ENCODE measurements at regions not wholly inside any gene's neighbourhood (a gene's known extent, or its start where the extent isn't known, plus 50 kb on each side); places are given as distances from the start of the nearest gene placed in this dataset.
"Not testable (repeated sequence)": the region's sequence is repeated elsewhere in the genome, so short reads cannot be mapped to it uniquely, and the experiment has no call there.

DNA sequence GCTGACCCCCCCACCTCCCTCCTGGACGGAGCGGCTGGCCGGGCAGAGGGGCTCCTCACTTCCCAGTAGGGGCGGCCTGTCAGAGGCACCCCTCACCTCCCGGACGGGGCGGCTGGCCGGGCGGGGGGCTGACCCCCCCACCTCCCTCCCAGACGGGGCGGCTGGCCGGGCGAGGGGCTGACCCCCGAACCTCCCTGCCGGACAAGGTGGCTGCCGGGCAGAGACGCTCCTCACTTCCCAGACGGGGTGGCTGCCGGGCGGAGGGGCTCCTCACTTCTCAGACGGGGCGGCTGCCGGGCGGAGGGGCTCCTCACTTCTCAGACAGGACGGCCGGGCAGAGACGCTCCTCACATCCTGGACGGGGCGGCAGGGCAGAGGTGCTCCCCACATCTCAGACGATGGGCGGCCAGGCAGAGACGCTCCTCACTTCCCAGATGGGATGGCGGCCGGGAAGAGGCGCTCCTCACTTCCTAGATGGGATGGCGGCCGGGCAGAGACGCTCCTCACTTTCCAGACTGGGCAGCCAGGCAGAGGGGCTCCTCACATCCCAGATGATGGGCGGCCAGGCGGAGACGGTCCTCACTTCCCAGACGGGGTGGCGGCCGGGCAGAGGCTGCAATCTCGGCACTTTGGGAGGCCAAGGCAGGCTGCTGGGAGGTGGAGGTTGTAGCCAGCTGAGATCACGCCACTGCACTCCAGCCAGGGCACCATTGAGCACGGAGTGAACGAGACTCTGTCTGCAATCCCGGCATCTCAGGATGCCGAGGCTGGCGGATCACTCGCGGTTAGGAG is 66.2 kb upstream of the PAPPA2 start:
- not testable (repeated sequence) for DNase-seq (ENCODE audit: low read depth in 2 of 3, low spot score in 2 of 3)

DNA sequence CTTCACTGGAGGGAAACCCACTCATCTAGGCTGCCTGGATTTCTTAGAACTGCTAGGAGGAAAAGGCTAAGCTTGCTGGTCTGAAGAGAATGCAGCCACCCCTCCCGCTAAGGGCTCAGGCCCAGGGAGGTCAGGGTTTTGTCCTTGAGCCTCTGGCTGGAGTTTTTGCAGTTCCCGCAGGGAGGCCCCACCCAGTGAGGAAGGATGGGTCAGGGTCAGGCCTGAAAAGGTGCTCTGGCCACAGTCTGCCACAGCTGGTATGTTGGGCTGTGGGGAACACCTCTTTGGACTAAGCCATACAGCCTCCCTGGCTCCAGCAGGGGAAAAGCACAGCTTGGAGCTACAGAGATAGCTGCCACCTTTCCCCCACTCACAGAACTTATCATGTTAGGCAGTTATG is 71.4 kb upstream of the PAPPA2 start:
- DNase-seq (ENCODE audit: low read depth in 2 of 3, low spot score in 2 of 3) = no peak

DNA sequence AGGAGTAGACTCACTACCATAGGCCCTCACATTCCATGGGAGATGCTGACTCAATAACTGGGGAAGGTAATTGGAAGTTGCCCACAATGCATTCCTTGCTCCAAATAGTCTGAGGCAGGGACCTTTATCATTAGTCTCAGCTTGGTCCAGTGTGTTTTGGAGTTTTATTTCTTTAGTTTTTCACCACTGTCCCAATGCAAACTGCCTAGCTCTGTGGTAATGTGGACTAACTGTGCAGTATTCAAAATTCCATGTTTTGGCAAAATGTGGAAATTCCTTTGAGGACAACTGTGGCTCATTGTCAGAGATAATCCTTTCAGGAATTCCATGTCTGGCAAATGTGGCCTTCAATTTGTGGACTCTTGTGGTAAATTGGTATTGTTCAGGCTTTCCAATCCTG is 78.1 kb upstream of the PAPPA2 start:
- no peak for DNase-seq (ENCODE audit: low read depth in 2 of 3, low spot score in 2 of 3)

DNA sequence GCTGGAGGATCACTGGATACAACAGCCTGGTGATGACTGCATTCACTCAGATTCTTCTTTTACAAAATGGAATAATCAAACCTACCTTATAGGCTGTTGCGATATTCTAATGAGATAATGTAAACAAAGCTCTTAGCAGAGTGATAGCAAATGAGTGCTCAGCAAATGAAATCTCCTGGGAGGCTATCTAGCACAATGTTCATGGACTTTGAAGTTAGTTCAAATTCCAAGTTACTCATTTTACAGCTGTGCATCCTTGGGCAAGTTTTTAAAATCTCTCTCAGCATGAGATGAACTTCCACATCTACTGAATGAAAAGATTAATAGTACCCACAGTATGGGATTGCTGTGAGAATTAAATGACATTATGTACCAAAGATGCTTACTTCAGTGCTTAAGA is 80.8 kb upstream of the PAPPA2 start:
- DNase-seq (ENCODE audit: low read depth in 2 of 3, low spot score in 2 of 3) = no peak

DNA sequence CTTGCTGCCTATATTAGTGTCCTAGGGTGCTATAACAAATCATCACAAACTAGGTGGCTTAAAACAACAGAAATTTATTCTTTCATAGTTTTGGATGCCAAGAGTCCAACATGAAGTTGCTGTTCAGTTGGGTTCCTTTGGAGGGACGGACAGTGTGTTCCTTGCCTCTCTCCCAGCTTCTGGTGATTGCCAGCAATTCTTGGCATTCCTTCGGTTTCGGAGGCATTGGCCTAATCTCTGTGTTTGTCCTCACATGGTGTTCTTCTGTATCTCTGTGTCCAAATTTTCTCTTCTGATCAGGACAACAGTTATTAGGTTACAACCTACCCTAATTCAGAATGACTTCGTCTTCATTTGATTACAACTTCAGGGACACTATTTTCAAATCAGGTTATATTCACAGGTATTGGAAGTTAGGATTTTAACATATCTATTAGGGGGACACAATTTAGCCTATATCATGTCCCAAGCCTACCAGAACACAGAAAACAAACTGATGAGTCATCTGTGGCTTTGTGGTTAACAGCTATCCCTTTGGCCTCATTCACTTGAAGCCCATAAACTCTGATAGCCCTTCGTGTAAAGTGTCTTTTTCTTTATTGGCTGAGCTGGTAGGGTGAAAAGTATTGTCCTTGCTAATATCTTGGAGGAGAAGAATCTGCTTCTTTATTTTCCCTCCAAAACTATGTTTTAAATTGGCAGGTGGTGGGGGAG is 83.2 kb upstream of the PAPPA2 start:
- DNase-seq (ENCODE audit: low read depth in 2 of 3, low spot score in 2 of 3) = no peak

DNA sequence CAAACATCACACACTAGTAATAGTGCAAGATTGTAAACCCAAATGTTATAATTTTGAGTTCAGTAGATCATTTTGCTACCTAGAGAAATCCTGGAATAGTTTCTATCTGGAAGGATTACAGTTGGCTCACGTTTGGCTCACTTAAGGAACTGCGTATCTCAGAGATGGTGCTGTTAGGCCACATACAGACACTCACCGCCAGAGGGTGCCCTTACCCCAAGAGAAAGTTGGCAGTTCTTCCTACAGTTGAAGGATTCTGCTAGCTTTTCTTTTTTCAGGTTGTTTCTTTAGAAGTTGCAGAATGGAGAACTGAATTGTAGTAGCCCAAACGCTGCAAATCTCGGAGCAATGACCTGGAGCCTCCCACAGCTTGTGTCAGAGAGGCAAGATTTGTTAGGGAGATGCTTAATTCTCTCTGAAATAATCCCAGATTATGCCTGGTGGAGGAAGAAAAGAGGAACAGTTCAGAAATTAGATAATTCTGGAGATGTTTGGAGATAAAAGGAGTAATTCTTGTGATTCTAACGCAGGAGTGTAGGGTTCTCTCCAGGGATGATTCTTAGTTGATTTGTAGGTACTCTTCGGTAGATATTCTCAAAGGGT is 87.9 kb upstream of the PAPPA2 start:
- DNase-seq (ENCODE audit: low read depth in 2 of 3, low spot score in 2 of 3) = peak; percentile 2 to 39 (median 14)

DNA sequence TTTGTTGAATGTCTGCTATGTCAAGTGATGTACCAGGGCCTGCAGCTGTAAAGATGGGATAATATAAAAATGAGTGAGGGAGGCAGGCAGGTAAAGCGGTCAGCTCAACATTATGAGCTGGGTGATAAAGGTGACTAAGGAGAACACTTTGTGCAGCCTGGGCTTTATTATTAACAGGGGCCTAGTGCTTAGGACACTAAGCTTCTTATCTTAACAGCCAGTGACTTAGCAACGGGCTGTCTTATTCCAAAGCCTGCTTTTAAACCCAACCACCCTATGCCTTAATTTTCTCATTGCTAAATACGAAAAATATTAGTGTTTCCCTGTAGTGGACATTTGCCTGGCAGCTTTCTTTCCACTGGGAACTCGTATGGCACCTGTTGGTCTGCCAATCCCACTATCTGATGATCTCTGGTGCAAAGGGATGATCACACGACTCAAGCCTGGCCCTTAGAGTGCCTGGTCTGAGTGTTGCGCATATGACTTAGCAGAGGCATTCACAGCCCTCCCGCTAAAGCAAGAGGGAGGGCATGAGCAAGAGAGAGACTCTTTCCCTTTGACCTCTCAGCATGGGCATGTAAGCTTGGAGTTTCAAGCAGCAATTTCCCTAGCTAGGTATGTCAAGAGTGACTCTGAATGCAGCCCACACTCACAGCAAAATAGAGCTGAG is 98.6 kb upstream of the PAPPA2 start:
- DNase-seq (ENCODE audit: low read depth in 2 of 3, low spot score in 2 of 3) = no peak

DNA sequence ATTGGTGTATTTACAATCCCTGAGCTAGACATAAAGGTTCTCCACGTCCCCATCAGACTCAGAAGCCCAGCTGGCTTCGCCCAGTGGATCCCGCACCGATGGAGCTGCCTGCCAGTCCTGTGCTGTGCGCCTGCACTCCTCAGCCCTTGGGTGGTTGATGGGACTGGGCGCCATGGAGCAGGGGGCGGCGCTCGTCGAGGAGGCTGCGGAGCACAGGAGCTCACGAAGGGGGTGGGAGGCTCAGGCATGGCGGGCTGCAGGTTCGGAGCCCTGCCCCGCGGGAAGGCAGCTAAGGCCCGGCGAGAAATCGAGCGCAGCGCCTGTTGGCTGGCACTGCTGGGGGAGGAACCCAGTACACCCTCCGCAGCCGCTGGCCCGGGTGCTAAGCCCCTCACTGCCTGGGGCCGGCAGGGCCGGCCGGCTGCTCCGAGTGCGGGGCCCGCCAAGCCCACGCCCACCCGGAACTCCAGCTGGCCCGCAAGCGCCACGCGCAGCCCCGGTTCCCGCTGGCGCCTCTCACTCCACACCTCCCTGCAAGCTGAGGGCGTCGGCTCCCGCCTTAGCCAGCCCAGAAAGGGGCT is 113.8 kb upstream of the PAPPA2 start:
- not testable (repeated sequence) for DNase-seq (ENCODE audit: low read depth in 2 of 3, low spot score in 2 of 3)

DNA sequence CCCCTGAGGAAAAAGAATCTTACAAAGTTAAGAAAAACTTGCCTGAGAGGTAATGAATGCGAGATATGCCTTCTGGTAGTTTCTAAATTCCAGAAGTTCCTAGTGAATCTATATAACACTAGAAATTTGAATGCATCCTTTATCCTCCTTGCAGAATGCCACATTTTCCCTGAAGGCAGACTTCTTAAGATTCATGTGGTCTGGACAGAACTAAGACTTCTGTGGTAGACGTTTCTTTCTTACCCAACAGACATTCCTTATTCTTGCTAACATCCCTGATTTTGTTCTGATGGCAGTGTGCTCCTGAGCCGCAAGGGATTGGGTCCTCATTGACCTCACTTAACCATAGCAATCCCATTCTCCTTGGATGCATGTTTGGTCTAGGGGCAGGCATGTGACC is 121.3 kb upstream of the PAPPA2 start:
- DNase-seq (ENCODE audit: low read depth in 2 of 3, low spot score in 2 of 3) = no peak

DNA sequence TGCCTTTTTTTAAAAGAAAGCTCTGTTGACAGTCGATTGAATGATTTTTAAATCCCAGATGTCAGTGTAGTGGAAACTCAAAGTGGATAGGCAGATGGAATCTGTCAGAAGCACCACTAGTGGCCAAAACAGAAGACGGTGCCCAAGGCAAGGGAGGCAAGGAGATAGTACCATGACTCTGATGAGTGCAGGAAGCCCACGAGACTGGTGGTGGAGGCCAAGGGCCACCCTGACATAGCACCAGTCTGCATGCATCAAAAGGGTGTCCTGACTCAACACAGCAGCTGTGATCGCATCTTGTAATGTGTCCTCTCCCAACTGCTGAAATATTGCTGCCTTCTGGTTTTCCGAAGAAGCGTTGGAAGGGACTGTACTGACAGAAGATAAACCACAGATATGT is 124.1 kb upstream of the PAPPA2 start:
- no peak for DNase-seq (ENCODE audit: low read depth in 2 of 3, low spot score in 2 of 3)

DNA sequence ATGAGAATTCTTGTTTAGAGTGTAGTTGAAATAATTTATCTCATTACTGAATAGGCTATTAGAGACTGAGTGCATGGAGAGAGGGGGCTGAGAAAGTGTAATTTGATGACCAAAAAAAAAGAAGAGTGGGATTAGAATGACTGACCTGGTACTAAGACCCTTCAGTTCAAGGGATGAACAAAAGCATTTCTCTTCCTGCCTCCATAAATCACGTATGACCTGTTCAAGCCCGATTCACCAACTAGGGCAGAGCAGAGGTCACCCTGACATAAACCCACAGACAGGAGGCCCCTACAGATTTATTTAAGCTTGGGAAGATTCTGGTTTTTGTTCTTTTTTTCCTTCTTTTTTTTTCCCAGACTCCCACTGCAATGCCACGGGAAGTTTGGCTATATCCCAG is 123.7 kb upstream of the COP1 start:
- no peak for DNase-seq (ENCODE audit: low read depth in 2 of 3, low spot score in 2 of 3)

DNA sequence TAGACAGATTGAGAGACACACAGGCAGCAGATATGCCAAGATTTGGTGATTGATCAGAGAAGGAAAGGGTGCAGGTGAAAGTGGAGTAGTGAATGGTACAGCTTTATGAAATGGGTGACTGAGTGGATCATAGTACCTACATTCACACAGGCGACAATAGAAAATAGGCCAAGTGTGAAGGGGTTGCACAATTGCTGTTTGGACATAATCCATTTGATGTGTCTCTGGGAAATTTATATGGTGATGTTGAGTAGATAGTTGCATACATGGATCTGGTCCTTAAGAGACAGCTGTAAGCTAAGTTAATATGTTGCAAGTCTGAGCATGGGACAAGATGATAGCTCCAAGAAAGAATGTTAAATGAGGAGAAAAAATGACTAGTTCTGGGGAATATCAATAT is 118.6 kb upstream of the COP1 start:
- no peak for DNase-seq (ENCODE audit: low read depth in 2 of 3, low spot score in 2 of 3)

DNA sequence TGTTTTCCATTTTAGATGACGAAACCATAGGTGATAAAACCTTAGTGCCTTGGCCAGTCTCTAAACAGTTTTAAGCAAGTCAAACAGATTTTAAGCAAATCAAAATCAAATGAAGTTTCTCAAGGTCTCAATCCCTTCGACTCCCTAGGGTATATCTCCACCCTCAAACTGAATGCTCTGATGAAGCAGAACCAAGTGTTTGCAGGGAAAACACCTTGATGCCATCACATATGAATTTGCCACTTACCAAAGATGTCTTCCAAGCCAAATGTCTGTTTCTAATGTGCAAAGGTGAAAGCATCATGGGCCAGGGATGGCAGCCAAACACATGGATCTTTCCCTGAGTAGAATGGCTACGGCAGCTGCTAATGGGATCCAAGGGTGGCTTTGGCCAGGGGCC is 116.4 kb upstream of the COP1 start:
- DNase-seq (ENCODE audit: low read depth in 2 of 3, low spot score in 2 of 3) = no peak

DNA sequence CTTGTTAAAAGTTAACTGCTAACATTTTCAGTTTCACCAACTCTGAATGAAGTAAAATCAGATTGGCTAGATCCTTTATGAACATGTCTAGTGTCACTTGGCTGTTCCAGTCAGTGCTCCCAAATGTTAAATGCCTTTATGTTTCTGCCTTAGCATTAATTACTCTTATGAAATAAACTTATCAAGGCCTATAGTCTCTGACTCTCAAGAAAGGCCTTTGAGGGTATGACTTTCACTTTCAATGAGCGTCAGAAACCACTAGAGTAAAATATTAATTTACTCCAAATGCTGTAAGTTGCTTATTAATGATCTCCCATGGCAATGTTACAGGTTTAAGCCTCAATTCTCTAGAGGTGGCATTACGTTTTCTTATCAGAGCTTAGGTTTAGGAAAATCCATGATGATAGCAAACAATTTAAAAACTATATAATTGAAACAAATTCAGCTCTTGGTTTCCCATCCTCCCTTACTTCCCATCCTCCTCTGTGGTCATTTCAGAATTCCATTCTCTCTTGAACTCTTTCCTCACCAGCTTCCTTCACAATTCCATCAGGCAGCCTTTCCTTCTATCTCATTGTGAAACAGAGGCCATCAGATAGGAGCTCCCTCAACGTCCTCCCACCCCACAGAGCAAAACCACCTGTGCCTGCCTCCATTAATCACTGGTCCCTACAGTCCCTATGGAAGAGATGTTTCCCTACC is 108.6 kb upstream of the COP1 start:
- DNase-seq (ENCODE audit: low read depth in 2 of 3, low spot score in 2 of 3) = no peak

DNA sequence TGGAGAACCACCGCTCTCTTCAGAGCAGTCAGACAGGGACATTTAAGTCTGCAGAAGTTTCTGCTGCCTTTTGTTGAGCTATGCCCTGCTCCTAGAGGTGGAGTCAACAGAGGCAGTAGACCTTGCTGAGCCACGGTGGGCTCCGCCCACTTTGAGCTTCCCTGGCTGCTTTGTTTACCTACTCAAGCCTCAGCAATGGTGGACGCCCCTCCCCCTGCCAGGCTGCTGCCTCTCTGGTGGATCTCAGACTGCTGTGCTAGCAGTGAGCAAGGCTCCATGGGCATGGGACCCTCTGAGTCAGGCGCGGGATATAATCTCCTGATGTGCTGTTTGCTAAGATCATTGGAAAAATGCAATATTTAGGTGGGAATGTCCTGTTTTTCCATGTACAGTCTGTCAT is 89.5 kb upstream of the COP1 start:
- not testable (repeated sequence) for DNase-seq (ENCODE audit: low read depth in 2 of 3, low spot score in 2 of 3)

DNA sequence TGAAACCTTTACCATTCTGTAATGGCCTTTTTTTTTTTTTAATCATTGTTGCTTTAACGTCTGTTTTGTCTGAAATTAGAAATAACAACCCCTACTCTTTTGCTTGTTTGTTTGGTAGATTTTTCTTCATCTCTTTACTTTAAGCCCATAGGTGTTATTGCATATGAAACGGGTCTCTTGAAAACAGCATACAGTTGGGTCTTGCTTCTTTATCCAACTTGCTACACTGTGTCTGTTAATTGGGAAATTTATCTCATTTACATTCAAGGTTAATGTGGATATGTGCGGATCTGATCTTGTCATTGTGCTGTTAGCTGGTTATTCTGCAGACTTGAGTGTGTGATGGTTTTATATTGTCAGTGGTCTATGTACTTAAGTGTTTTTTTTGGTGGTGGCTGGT is 78.9 kb upstream of the COP1 start:
- DNase-seq (ENCODE audit: low read depth in 2 of 3, low spot score in 2 of 3) = no peak

DNA sequence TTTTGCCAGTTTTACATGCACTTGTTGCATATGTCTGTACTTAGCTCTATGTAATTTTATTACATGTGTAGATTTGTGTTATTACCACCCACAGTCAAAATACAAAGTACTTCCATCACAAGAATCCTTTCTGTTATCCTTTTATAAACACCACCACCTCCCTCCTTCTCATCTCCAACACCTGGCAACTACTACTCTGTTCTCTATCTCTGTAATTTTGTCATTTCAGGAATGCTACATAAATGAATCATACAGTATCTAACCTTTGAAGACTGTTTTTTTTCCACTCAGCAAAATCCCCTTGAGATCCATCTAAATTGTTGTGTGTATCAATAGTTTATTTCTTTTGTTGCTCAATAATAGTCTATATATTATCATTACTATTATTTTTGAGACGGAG is 64.5 kb upstream of the COP1 start:
- DNase-seq (ENCODE audit: low read depth in 2 of 3, low spot score in 2 of 3) = no peak

Measured in activated CD8-positive, alpha-beta memory T cell treated with anti-CD3 and anti-CD28 coated beads for 48 hours (primary cell).